MM.1S (cell line): ENCODE measurements at regions not wholly inside any gene's neighbourhood (a gene's known extent, or its start where the extent isn't known, plus 50 kb on each side); places are given as distances from the start of the nearest gene placed in this dataset.
"Not testable (repeated sequence)": the region's sequence is repeated elsewhere in the genome, so short reads cannot be mapped to it uniquely, and the experiment has no call there.

Experiments used
- DNase-seq: peaks from one replicate; pipeline ENCODE4 v3.0.0-alpha.2; 2015
- H2AFZ ChIP-seq: fragments of 300-600 bp; sonication (generic); 2 replicates; pipeline ENCODE4 v1.6.0; 2016; ENCODE audit warnings: antibody characterized with exemption, low read length
- H3F3A ChIP-seq: fragments of 300-600 bp; sonication (generic); 2 replicates; pipeline ENCODE4 v1.6.1; 2016; ENCODE audit warnings: mild to moderate bottlenecking, antibody characterized with exemption, low read length, moderate library complexity, mixed read lengths; ENCODE audit not compliant: insufficient read depth
- H3K27ac ChIP-seq: fragments of 300-600 bp; sonication (generic); 2 replicates; pipeline ENCODE4 v1.5.1; 2016; ENCODE audit warnings: mild to moderate bottlenecking, low read length
- H3K27me3 ChIP-seq: fragments of 300-600 bp; sonication (generic); replicated peaks from 2 replicates; pipeline ENCODE4 v1.6.0; 2016; ENCODE audit warnings: low read length; ENCODE audit not compliant: insufficient read depth
- H3K36me3 ChIP-seq: fragments of 300-600 bp; sonication (generic); replicated peaks from 2 replicates; pipeline ENCODE4 v1.6.1; 2016; ENCODE audit warnings: mild to moderate bottlenecking, low read length, mixed read lengths; ENCODE audit not compliant: insufficient read depth
- H3K4me1 ChIP-seq: fragments of 300-600 bp; sonication (generic); 2 replicates; pipeline ENCODE4 v1.6.1; 2016; ENCODE audit warnings: low read length, mixed read lengths
- H3K4me2 ChIP-seq: fragments of 300-600 bp; sonication (generic); 2 replicates; pipeline ENCODE4 v1.6.0; 2016; ENCODE audit warnings: low read depth, low read length
- H3K4me3 ChIP-seq: fragments of 300-600 bp; sonication (generic); 2 replicates; pipeline ENCODE4 v1.5.1; 2016; ENCODE audit warnings: low read length, mixed read lengths
- H3K79me2 ChIP-seq: fragments of 300-600 bp; sonication (generic); 2 replicates; pipeline ENCODE4 v1.6.1; 2016; ENCODE audit warnings: mixed run types, low read length, mixed read lengths
- H3K9ac ChIP-seq: fragments of 300-600 bp; sonication (generic); 2 replicates; pipeline ENCODE4 v1.6.1; 2016; ENCODE audit warnings: low read length, mixed read lengths
- H3K9me2 ChIP-seq: fragments of 300-600 bp; sonication (generic); replicated peaks from 2 replicates; pipeline ENCODE4 v1.6.1; 2016; ENCODE audit warnings: mild to moderate bottlenecking, low read length, mixed read lengths; ENCODE audit not compliant: insufficient read depth
- H3K9me3 ChIP-seq: fragments of 300-600 bp; sonication (generic); replicated peaks from 2 replicates; pipeline ENCODE4 v1.6.1; 2016; ENCODE audit warnings: mild to moderate bottlenecking, low read length, mixed read lengths; ENCODE audit not compliant: insufficient read depth
- H4K20me1 ChIP-seq: fragments of 300-600 bp; sonication (generic); 2 replicates; pipeline ENCODE4 v1.6.1; 2016; ENCODE audit warnings: mild to moderate bottlenecking, low read length, moderate library complexity, mixed read lengths; ENCODE audit not compliant: insufficient read depth
- CTCF ChIP-seq: fragments of 300-600 bp; sonication (generic); IDR thresholded peaks from 2 replicates; pipeline ENCODE4 v1.5.1; 2016; ENCODE audit warnings: antibody characterized with exemption, low read length, mixed read lengths
- EZH2 ChIP-seq: fragments of 300-600 bp; sonication (generic); optimal IDR thresholded peaks from 2 replicates; pipeline ENCODE3; 2017; ENCODE audit warnings: low read depth, mild to moderate bottlenecking, antibody characterized with exemption, low read length, mixed read lengths
- EZH2phosphoT487 ChIP-seq: fragments of 300-600 bp; sonication (generic); IDR thresholded peaks from 2 replicates; pipeline ENCODE4 v1.6.1; 2018; ENCODE audit warnings: antibody characterized with exemption, low read length

- not testable (repeated sequence) for H3K27me3 ChIP-seq, H3K9me3 ChIP-seq, H2AFZ ChIP-seq, H4K20me1 ChIP-seq, DNase-seq, H3K27ac ChIP-seq, H3K36me3 ChIP-seq, H3K4me2 ChIP-seq, H3K79me2 ChIP-seq, H3K9ac ChIP-seq, H3K4me3 ChIP-seq, H3K9me2 ChIP-seq, H3F3A ChIP-seq, H3K4me1 ChIP-seq
These were observed 239.9 kb downstream of the POTED start for GRCh38 chr21:13849489-13849888.

- not testable (repeated sequence) for H3F3A ChIP-seq, H3K4me1 ChIP-seq, H3K36me3 ChIP-seq, H3K9me2 ChIP-seq, H3K79me2 ChIP-seq, H3K9ac ChIP-seq, H3K27me3 ChIP-seq, H3K4me3 ChIP-seq, DNase-seq, H2AFZ ChIP-seq, H4K20me1 ChIP-seq, H3K9me3 ChIP-seq, H3K27ac ChIP-seq, H3K4me2 ChIP-seq
These were observed 237.1 kb downstream of the POTED start for GRCh38 chr21:13846718-13847117.

- H3K9me2 ChIP-seq, H3K4me2 ChIP-seq, H2AFZ ChIP-seq, H3K4me1 ChIP-seq, H3K79me2 ChIP-seq, H3F3A ChIP-seq, H3K9ac ChIP-seq, H3K36me3 ChIP-seq, DNase-seq, H3K9me3 ChIP-seq, H3K27ac ChIP-seq, H4K20me1 ChIP-seq, H3K4me3 ChIP-seq, H3K27me3 ChIP-seq: not testable (repeated sequence)
These were observed 235.0 kb downstream of the POTED start for GRCh38 chr21:13844574-13844973.

GRCh38 chr21:13843081-13843480 lies 233.5 kb downstream of the POTED start:
- not testable (repeated sequence) for H3K36me3 ChIP-seq, H3K4me1 ChIP-seq, H3K9me2 ChIP-seq, H3K27me3 ChIP-seq, H3K9me3 ChIP-seq, H3K4me3 ChIP-seq, DNase-seq, H3F3A ChIP-seq, H3K9ac ChIP-seq, H3K4me2 ChIP-seq, H4K20me1 ChIP-seq, H3K79me2 ChIP-seq, H3K27ac ChIP-seq, H2AFZ ChIP-seq

- H3K79me2 ChIP-seq, H3K4me1 ChIP-seq, H3K27ac ChIP-seq, H3K36me3 ChIP-seq, H3K4me2 ChIP-seq, H3K9me2 ChIP-seq, H3K9me3 ChIP-seq, H4K20me1 ChIP-seq, H3F3A ChIP-seq, H2AFZ ChIP-seq, H3K27me3 ChIP-seq, H3K4me3 ChIP-seq, H3K9ac ChIP-seq, DNase-seq: not testable (repeated sequence)
These were observed 218.1 kb downstream of the POTED start for GRCh38 chr21:13827666-13828065.

- H3K4me1 ChIP-seq = no peaks in the 10 kb centered on the region
- H3F3A ChIP-seq = no peaks in the 10 kb centered on the region
- no peaks in the 10 kb centered on the region for H3K79me2 ChIP-seq
- H3K9me2 ChIP-seq = no peaks in the 10 kb centered on the region
- no peak for DNase-seq
- no peak overlapping the region for H3K4me3 ChIP-seq
- H3K27ac ChIP-seq = no peak overlapping the region
- no peaks in the 10 kb centered on the region for H4K20me1 ChIP-seq
- no peak for TF ChIP-seq EZH2phosphoT487
- no peak for TF ChIP-seq EZH2
- TF ChIP-seq CTCF = no peak
- no peak overlapping the region for H2AFZ ChIP-seq
- H3K9me3 ChIP-seq = no peaks in the 10 kb centered on the region
- no peaks in the 10 kb centered on the region for H3K27me3 ChIP-seq
- no peaks in the 10 kb centered on the region for H3K36me3 ChIP-seq
- H3K9ac ChIP-seq = no peak overlapping the region
- no peak overlapping the region for H3K4me2 ChIP-seq
These were observed 217.6 kb downstream of the POTED start for GRCh38 chr21:13827201-13827600.

GRCh38 chr21:13826511-13826910 lies 216.9 kb downstream of the POTED start:
- DNase-seq, H3K9me2 ChIP-seq, H4K20me1 ChIP-seq, H3K4me1 ChIP-seq, H3K27me3 ChIP-seq, H3K27ac ChIP-seq, H3K9me3 ChIP-seq, H3K79me2 ChIP-seq, H3K4me3 ChIP-seq, H3K4me2 ChIP-seq, H3K9ac ChIP-seq, H2AFZ ChIP-seq, H3K36me3 ChIP-seq, H3F3A ChIP-seq: not testable (repeated sequence)
